ENCODE measurements at regions not wholly inside any gene's neighbourhood (a gene's known extent, or its start where the extent isn't known, plus 50 kb on each side); places are given as distances from the start of the nearest gene placed in this dataset.

GRCh38 chr10:84683550-84683949 is 355.2 kb downstream of the CCSER2 start:
- H3K27ac ChIP-seq: no peak overlapping the region
- TF ChIP-seq CTCF (IDR thresholded peaks at IDR 0.05) (no peak), ZFX (IDR thresholded peaks at IDR 0.05; ENCODE audit: borderline replicate concordance) (no peak)

GRCh38 chr10:84683980-84684740 is 355.8 kb downstream of the CCSER2 start:
- TF ChIP-seq CTCF (IDR thresholded peaks at IDR 0.05) (no peak), ZFX (IDR thresholded peaks at IDR 0.05; ENCODE audit: borderline replicate concordance) (no peak)
- no peak overlapping the region for H3K27ac ChIP-seq

- TF ChIP-seq ZFX (IDR thresholded peaks at IDR 0.05; ENCODE audit: borderline replicate concordance) (no peak), CTCF (IDR thresholded peaks at IDR 0.05) (no peak)
- H3K27ac ChIP-seq: no peak overlapping the region
Observed at GRCh38 chr10:84685047-84685660, 356.8 kb downstream of the CCSER2 start.

- no peak for TF ChIP-seq ZFX (IDR thresholded peaks at IDR 0.05; ENCODE audit: borderline replicate concordance)
- TF ChIP-seq CTCF (IDR thresholded peaks at IDR 0.05): no peak
Observed at GRCh38 chr10:84693006-84693405, 364.6 kb downstream of the CCSER2 start.

GRCh38 chr10:84695902-84696301 is 367.5 kb downstream of the CCSER2 start:
- H3K27ac ChIP-seq: no peak overlapping the region
- TF ChIP-seq ZFX (IDR thresholded peaks at IDR 0.05; ENCODE audit: borderline replicate concordance): no peak
- no peak for TF ChIP-seq CTCF (IDR thresholded peaks at IDR 0.05)

More at GRCh38 chr10:84693006-84693405, 364.6 kb downstream of the CCSER2 start:
- H3K27ac ChIP-seq: no peak overlapping the region

GRCh38 chr10:84696610-84697009 is 368.2 kb downstream of the CCSER2 start:
- TF ChIP-seq ZFX (IDR thresholded peaks at IDR 0.05; ENCODE audit: borderline replicate concordance) (no peak), CTCF (IDR thresholded peaks at IDR 0.05) (no peak)
- H3K27ac ChIP-seq: no peak overlapping the region

- H3K27ac ChIP-seq: no peak overlapping the region
- no peak for TF ChIP-seq ZFX (IDR thresholded peaks at IDR 0.05; ENCODE audit: borderline replicate concordance)
- TF ChIP-seq CTCF (IDR thresholded peaks at IDR 0.05): no peak
Observed at GRCh38 chr10:84698989-84699388, 370.6 kb downstream of the CCSER2 start.

All from 22Rv1 (cell line).